GM12878 (cell line): ENCODE measurements at regions not wholly inside any gene's neighbourhood (a gene's known extent, or its start where the extent isn't known, plus 50 kb on each side); places are given as distances from the start of the nearest gene placed in this dataset.

ENCODE experiments used
- ATAC-seq: fragments of 200-7000 bp; cut with Tn5 transposase; 3 replicates; pipeline ENCODE4 v1.9.1; 2020; ENCODE audit warnings: mild to moderate bottlenecking, moderate library complexity
- BruUV-seq: library from RNA; stranded (reverse); fragments of 400-500 nt; replicated peaks from 2 replicates; lab custom pipeline; 2021; lab: Mats Ljungman, UMichigan
- CTCF ChIA-PET: fragments of 300-600 bp; sonication (Branson Sonifier 250); formaldehyde crosslinking; extraction: SDS; loops from one replicate; lab custom pipeline; 2021; ENCODE audit warnings: inconsistent platforms; lab: Yijun Ruan, JAX
- POLR2A ChIA-PET: fragments of 350-600 bp; formaldehyde crosslinking; extraction: SDS; loops from one replicate; lab custom pipeline; 2021; ENCODE audit warnings: inconsistent platforms; lab: Charles Lee
- RAD21 ChIA-PET: fragments of 300-600 bp; sonication (Branson Sonifier 250); formaldehyde crosslinking; loops from one replicate; lab custom pipeline; 2023; ENCODE audit warnings: antibody characterized with exemption; ENCODE audit not compliant: unreplicated experiment; lab: Charles Lee
- SMC1A ChIA-PET: fragments of 300-600 bp; sonication (Branson Sonifier 250); formaldehyde crosslinking; loops from one replicate; lab custom pipeline; 2023; ENCODE audit not compliant: unreplicated experiment, uncharacterized antibody; lab: Charles Lee
- DNase-seq: peaks from one replicate; pipeline ENCODE4 v3.0.0-alpha.2; 2011; ENCODE audit warnings: low read depth, low spot score
- FAIRE-seq: peaks from 3 replicates; lab custom pipeline; 2011; peaks lifted over from hg19 to GRCh38; lab: Jason Lieb, UNC
- H2AFZ ChIP-seq: 2 replicates; pipeline ENCODE4 v1.6.0; 2011; ENCODE audit warnings: low read depth, low read length, control low read depth; ENCODE audit not compliant: control insufficient read depth
- H3K27ac ChIP-seq: 2 replicates; pipeline ENCODE4 v1.5.1; 2011; ENCODE audit warnings: control low read depth; ENCODE audit not compliant: control insufficient read depth, insufficient read depth
- H3K27me3 ChIP-seq, 2 experiments: replicated peaks in 1 of 2; 2 replicates each; pipeline versions ENCODE4 v1.6.0 to v1.6.1; 2011; ENCODE audit warnings: low read length in 1 of 2; ENCODE audit not compliant: control insufficient read depth in 2 of 2, insufficient read depth in 2 of 2
- H3K36me3 ChIP-seq, 2 experiments: 2 replicates each; pipeline ENCODE4 v1.5.1; 2011; ENCODE audit warnings: low read length in 1 of 2; ENCODE audit not compliant: control insufficient read depth in 2 of 2, insufficient read depth in 2 of 2
- H3K4me1 ChIP-seq: 2 replicates; pipeline ENCODE4 v1.6.1; 2011; ENCODE audit warnings: mild to moderate bottlenecking, low read length, moderate library complexity, mixed read lengths; ENCODE audit not compliant: control insufficient read depth, insufficient read depth
- H3K4me2 ChIP-seq: 2 replicates; pipeline ENCODE4 v1.6.0; 2011; ENCODE audit warnings: control low read depth; ENCODE audit not compliant: control insufficient read depth, insufficient read depth
- H3K4me3 ChIP-seq: fragments of 200-600 bp; sonication (generic); 2 replicates; pipeline ENCODE4 v1.5.1; 2016
- H3K79me2 ChIP-seq: 2 replicates; pipeline ENCODE4 v1.6.0; 2011; ENCODE audit warnings: low read length; ENCODE audit not compliant: control insufficient read depth, insufficient read depth
- H3K9ac ChIP-seq: 2 replicates; pipeline ENCODE4 v1.8.0; 2011; ENCODE audit warnings: low read length, control low read depth, mixed read lengths; ENCODE audit not compliant: control insufficient read depth, insufficient read depth
- H3K9me3 ChIP-seq: replicated peaks from 3 replicates; pipeline ENCODE4 v1.5.1; 2011; ENCODE audit warnings: mild to moderate bottlenecking, low read length; ENCODE audit not compliant: control insufficient read depth, insufficient read depth
- H4K20me1 ChIP-seq: 2 replicates; pipeline ENCODE4 v1.6.0; 2011; ENCODE audit not compliant: control insufficient read depth, insufficient read depth
- BCL3 ChIP-seq: IDR thresholded peaks from 2 replicates; pipeline ENCODE4 v1.6.1; 2011; ENCODE audit warnings: borderline replicate concordance, low read depth, mild to moderate bottlenecking, moderate library complexity, low read length; ENCODE audit not compliant: insufficient read depth, poor library complexity, severe bottlenecking
- CHD1 ChIP-seq: IDR thresholded peaks from 2 replicates; pipeline ENCODE4 v1.6.1; 2012; ENCODE audit warnings: low read depth, low read length, improper control_type of control experiment
- DPF2 ChIP-seq: fragments of 450-650 bp; IDR thresholded peaks from 2 replicates; pipeline ENCODE4 v1.6.1; 2017; ENCODE audit warnings: mild to moderate bottlenecking
- EGR1 ChIP-seq, 2 experiments: IDR thresholded peaks; 1 replicate in 1 of 2; 2 replicates in 1 of 2; pipeline ENCODE4 v1.6.1; 2011 to 2012; ENCODE audit warnings: low read depth in 2 of 2, low read length in 2 of 2, borderline replicate concordance in 1 of 2, mild to moderate bottlenecking in 1 of 2, moderate library complexity in 1 of 2
- GABPA ChIP-seq: IDR thresholded peaks from 2 replicates; pipeline ENCODE4 v1.6.1; 2014; ENCODE audit warnings: antibody characterized with exemption, low read depth, mild to moderate bottlenecking, inconsistent platforms
- GATAD2B ChIP-seq: fragments of 450-650 bp; conservative IDR thresholded peaks from 2 replicates; pipeline ENCODE4 v1.6.1; 2017; ENCODE audit warnings: low read depth, mild to moderate bottlenecking, moderate library complexity
- JUNB ChIP-seq: IDR thresholded peaks from 2 replicates; pipeline ENCODE4 v1.6.1; 2016; ENCODE audit warnings: antibody characterized with exemption, mild to moderate bottlenecking
- LARP7 ChIP-seq: fragments of 450-650 bp; IDR thresholded peaks from 2 replicates; pipeline ENCODE4 v1.6.1; 2017; ENCODE audit warnings: mild to moderate bottlenecking
- NRF1 ChIP-seq: conservative IDR thresholded peaks from 2 replicates; pipeline ENCODE4 v1.6.1; 2011; ENCODE audit warnings: mild to moderate bottlenecking, low read depth, low read length, improper control_type of control experiment
- PML ChIP-seq: IDR thresholded peaks from 2 replicates; pipeline ENCODE4 v1.6.1; 2012; ENCODE audit warnings: low read length, inconsistent platforms
- POU2F2 ChIP-seq: IDR thresholded peaks from 3 replicates; pipeline ENCODE4 v1.6.1; 2011; ENCODE audit warnings: low read depth, mild to moderate bottlenecking, low read length, borderline replicate concordance
- SIN3A ChIP-seq: IDR thresholded peaks from 2 replicates; pipeline ENCODE4 v1.6.1; 2012; ENCODE audit warnings: low read depth, low read length, improper control_type of control experiment
- SIX5 ChIP-seq: IDR thresholded peaks from 2 replicates; pipeline ENCODE4 v1.6.1; 2011; ENCODE audit warnings: mild to moderate bottlenecking, low read depth, low read length, moderate library complexity; ENCODE audit not compliant: severe bottlenecking
- SMARCA5 ChIP-seq: fragments of 450-650 bp; IDR thresholded peaks from 2 replicates; pipeline ENCODE4 v1.6.1; 2017; ENCODE audit warnings: mild to moderate bottlenecking
- TAF1 ChIP-seq: IDR thresholded peaks from 2 replicates; pipeline ENCODE4 v1.6.1; 2011; ENCODE audit warnings: mild to moderate bottlenecking, low read depth, low read length, borderline replicate concordance
- TCF3 ChIP-seq: IDR thresholded peaks from 2 replicates; pipeline ENCODE4 v1.6.1; 2012; ENCODE audit warnings: low read depth, mild to moderate bottlenecking, low read length, borderline replicate concordance; ENCODE audit not compliant: insufficient read depth
- TCF7 ChIP-seq: IDR thresholded peaks from 2 replicates; pipeline ENCODE4 v1.6.1; 2014; ENCODE audit warnings: antibody characterized with exemption, borderline replicate concordance
- YBX1 ChIP-seq: fragments of 450-650 bp; IDR thresholded peaks from 2 replicates; pipeline ENCODE4 v1.6.1; 2016; ENCODE audit warnings: antibody characterized with exemption
- ZBTB33 ChIP-seq: fragments of 450-650 bp; IDR thresholded peaks from 2 replicates; pipeline ENCODE4 v1.6.1; 2017; ENCODE audit warnings: mild to moderate bottlenecking
- WGBS: methylation state at CpG from one replicate; pipeline ENCODE4 v1.1.6; 2016; ENCODE audit warnings: low lambda C conversion rate; ENCODE audit not compliant: insufficient replicate concordance, insufficient coverage; ENCODE audit errors: missing lambda C conversion rate; 5-methylcytosine and 5-hydroxymethylcytosine counted together
- in situ Hi-C: fragments of 300-500 bp; cut with MboI; formaldehyde crosslinking; loops from 9 replicates; pipeline ENCODE4 v1.14.3; 2018; ENCODE audit warnings: mixed read lengths
- intact Hi-C: fragments of 100-400 bp; cut with micrococcal nuclease; formaldehyde crosslinking; loops from one replicate; pipeline ENCODE4 v1.14.2; 2022; ENCODE audit not compliant: unreplicated experiment

- in situ Hi-C loops (no loop called here), intact Hi-C loops (no loop called here)
- Histone ChIP-seq H2AFZ (no peak overlapping the region), H3K9me3 (no peaks in the 10 kb centered on the region; the same call in 2 of the 3 replicates), H3K27me3 (no peaks in the 10 kb centered on the region; a peak in 3 of 4 replicates), H4K20me1 (no peaks in the 10 kb centered on the region), H3K27ac (no peak overlapping the region), H3K4me3 (no peak overlapping the region), H3K4me1 (peaks cover 4% of the 10 kb centered on the region; the same call in 1 of the 2 replicates), H3K36me3 (no peaks in the 10 kb centered on the region), H3K9ac (no peak overlapping the region), H3K4me2 (no peak overlapping the region), H3K79me2 (no peaks in the 10 kb centered on the region)
- TF ChIP-seq CHD1: no peak
- no peak for TF ChIP-seq POU2F2
- no peak for TF ChIP-seq LARP7
- TF ChIP-seq JUNB: no peak
- no peak for TF ChIP-seq GABPA
- no peak for TF ChIP-seq GATAD2B
- no peak for TF ChIP-seq SMARCA5
- no peak for TF ChIP-seq EGR1 (IDR thresholded peaks at IDR 0.05; ENCODE audit: borderline replicate concordance in 1 of 2, low read depth in 2 of 2, low read length in 2 of 2)
- no peak for TF ChIP-seq NRF1
- TF ChIP-seq TCF7: no peak
- TF ChIP-seq BCL3: no peak
- TF ChIP-seq PML: no peak
- TF ChIP-seq SIN3A: no peak
- no peak for TF ChIP-seq SIX5
- TF ChIP-seq ZBTB33: no peak
- no peak for TF ChIP-seq YBX1
- no peak for TF ChIP-seq TCF3
- TF ChIP-seq DPF2: no peak
- TF ChIP-seq TAF1: no peak
- FAIRE-seq (no peak), ATAC-seq (no peak), DNase-seq (no peak)
- ChIA-PET CTCF (interaction anchor here (1.3 kb wide), 1 partner anchor 10 kb away, joined by 3 read pairs; no protein-coding TSS in a partner anchor), SMC1A (interaction anchor here (1.7 kb wide), 1 partner anchor 10 kb away, joined by 6 read pairs; no protein-coding TSS in a partner anchor), POLR2A (no interaction called here), RAD21 (no interaction called here)
- BruUV-seq: no TSS peak
- WGBS: 49% methylated on average over 5 of the region's 5 CpGs
These were observed 250.7 kb upstream of the POU3F1 start for GRCh38 chr1:38297246-38297645.
